ENCODE measurements at regions not wholly inside any gene's neighbourhood (a gene's known extent, or its start where the extent isn't known, plus 50 kb on each side); places are given as distances from the start of the nearest gene placed in this dataset.

DNA sequence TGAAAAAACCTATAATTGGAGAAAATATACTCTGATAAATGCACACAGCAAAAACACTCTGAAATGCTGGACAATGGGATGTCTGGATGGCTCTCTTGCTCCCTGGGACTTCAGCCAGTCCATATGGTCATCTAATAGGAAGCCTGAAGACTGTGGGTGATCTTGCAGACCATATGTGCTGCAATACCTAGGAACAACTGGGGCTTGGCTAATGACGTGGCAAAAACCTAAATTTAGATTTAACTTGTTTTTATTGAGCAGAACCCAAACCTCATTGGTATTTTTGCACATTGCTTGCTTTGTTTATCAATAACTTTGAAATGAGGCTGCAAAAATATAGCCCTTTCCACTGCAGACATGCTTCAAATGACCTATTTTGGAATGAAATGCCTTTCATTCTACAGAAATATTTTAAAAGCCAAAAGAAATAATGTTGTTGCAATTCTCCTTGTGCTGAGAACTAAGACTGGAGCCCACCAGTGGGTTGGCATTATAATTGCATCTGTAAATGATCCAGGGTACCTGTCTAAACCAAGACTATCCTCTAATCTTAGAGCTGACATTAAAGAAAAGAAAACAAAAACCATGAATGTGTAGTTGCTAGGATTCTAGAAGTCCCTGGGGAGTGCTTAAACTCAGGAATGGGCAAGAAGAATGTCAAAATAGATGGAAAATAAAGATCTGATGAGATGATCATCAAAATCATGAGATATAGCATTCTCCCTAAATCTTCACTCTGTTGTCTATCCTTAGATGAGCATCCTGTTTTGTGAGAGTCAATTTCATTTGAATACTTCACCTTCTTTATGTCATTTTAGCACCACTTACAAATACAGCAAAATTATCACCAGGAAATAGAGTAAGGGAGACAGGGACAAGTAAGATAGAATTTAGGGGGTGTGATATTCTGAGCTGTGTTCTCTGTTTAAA, 152.1 kb upstream of the RIMS1 start:
- Histone ChIP-seq H3K4me1 (no peaks in the 10 kb centered on the region), H3K27me3 (no peaks in the 10 kb centered on the region), H3K36me3 (no peaks in the 10 kb centered on the region), H3K4me3 (no peak overlapping the region), H3K9me3 (no peaks in the 10 kb centered on the region), H3K27ac (no peak overlapping the region)
- 18 to 35% methylated on average over 1 of the region's 1 CpG for WGBS, 2 donors
- TF ChIP-seq, protein P1, sequence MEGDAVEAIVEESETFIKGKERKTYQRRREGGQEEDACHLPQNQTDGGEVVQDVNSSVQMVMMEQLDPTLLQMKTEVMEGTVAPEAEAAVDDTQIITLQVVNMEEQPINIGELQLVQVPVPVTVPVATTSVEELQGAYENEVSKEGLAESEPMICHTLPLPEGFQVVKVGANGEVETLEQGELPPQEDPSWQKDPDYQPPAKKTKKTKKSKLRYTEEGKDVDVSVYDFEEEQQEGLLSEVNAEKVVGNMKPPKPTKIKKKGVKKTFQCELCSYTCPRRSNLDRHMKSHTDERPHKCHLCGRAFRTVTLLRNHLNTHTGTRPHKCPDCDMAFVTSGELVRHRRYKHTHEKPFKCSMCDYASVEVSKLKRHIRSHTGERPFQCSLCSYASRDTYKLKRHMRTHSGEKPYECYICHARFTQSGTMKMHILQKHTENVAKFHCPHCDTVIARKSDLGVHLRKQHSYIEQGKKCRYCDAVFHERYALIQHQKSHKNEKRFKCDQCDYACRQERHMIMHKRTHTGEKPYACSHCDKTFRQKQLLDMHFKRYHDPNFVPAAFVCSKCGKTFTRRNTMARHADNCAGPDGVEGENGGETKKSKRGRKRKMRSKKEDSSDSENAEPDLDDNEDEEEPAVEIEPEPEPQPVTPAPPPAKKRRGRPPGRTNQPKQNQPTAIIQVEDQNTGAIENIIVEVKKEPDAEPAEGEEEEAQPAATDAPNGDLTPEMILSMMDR (IDR thresholded peaks at IDR 0.05), result no peak
- no peak for TF ChIP-seq POLR2A (IDR thresholded peaks at IDR 0.05)
- DNase-seq, result no peak
- intact Hi-C loops (cut with DNase I), result no loop called here

DNA sequence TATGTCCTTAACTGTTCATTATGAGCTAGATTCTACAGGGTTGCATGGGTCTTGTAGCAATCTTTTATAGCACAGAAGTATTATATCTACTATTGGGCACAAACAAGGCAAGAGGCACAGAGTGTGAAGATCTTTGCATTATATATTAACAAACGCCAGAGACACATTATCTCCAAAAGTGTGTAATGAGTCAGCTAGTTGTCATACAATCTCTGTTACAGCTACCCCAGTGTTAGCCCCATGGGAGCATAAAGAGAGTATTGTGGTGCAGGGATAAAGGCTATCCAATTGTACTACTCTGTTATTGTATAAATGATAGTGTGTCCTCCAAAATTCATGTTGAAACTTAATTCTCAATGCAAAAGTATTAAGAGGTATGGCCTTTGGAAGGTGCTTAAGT, 148.4 kb upstream of the RIMS1 start:
- intact Hi-C loops (cut with DNase I), result no loop called here
- no peak overlapping the region for H3K27ac ChIP-seq
- DNase-seq, result no peak
- no peak overlapping the region for H3K4me3 ChIP-seq
- 30 to 62% methylated on average over 1 of the region's 1 CpG for WGBS, 2 donors
- H3K4me1 ChIP-seq, result no peaks in the 10 kb centered on the region
- H3K27me3 ChIP-seq, result no peaks in the 10 kb centered on the region
- TF ChIP-seq, protein P1 (IDR thresholded peaks at IDR 0.05), result no peak
- TF ChIP-seq POLR2A (IDR thresholded peaks at IDR 0.05), result no peak
- H3K9me3 ChIP-seq, result no peaks in the 10 kb centered on the region
- no peaks in the 10 kb centered on the region for H3K36me3 ChIP-seq

DNA sequence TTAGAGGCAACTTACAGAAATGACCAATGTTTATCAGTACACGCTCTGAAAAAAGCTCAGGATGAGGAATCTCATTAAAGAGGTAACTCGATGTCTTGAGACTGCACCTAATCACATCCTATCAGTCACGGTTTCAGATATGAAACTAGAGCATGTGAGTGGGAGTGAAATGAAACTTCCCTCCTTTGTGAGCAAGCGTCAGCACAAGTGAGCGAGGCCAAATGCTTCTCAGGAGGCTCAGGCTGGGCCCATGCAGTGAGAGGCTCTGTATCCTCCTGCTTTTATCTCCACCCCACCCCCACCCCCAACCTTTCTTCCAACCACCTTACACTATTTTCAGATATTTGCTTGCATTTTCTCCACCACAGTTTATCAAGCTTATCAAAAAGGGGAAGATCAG, 140.8 kb upstream of the RIMS1 start:
- H3K36me3 ChIP-seq, result no peaks in the 10 kb centered on the region
- H3K4me1 ChIP-seq, result no peaks in the 10 kb centered on the region
- no peak overlapping the region for H3K27ac ChIP-seq
- WGBS, 2 donors, result 63 to 72% methylated on average over 5 of the region's 5 CpGs
- intact Hi-C loops (cut with DNase I), result no loop called here
- H3K9me3 ChIP-seq, result no peaks in the 10 kb centered on the region
- H3K4me3 ChIP-seq, result no peak overlapping the region
- no peaks in the 10 kb centered on the region for H3K27me3 ChIP-seq
- no peak for TF ChIP-seq POLR2A (IDR thresholded peaks at IDR 0.05)
- TF ChIP-seq, protein P1 (IDR thresholded peaks at IDR 0.05), result no peak
- no peak for DNase-seq

DNA sequence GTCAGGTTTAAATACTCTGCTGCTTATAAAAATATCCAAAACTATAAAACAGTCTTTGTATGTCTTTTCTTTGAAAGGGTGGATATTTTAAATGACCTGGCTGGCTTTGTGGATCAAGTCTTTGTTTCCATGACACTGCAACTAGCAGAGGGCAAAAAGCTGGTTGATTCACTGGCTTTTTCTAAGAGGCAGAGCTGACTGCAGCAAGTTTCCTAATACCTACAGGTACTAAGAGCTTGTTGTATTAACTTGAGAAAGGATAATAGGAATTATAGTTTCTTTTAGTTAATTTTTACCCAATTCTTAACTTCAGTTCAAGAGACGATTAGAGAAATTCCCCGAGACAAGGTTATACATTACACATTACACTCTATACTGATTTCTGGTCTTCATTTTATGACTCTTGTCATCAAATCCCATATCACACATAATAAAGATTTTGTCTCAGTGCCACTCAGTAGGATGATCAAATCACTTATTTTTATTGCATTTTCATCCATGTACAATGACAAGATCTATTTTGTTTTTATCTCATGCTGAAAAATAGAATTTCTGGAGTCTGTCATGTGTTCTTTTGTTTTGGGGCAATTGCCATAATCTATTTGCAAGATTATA, 120.1 kb upstream of the RIMS1 start:
- no peaks in the 10 kb centered on the region for H3K36me3 ChIP-seq
- no peak overlapping the region for H3K4me3 ChIP-seq
- H3K27me3 ChIP-seq, result no peaks in the 10 kb centered on the region
- no peaks in the 10 kb centered on the region for H3K4me1 ChIP-seq
- no peak overlapping the region for H3K27ac ChIP-seq
- 69 to 85% methylated on average over 2 of the region's 2 CpGs for WGBS, 2 donors
- intact Hi-C loops (cut with DNase I), result no loop called here
- TF ChIP-seq, protein P1 (IDR thresholded peaks at IDR 0.05), result no peak
- TF ChIP-seq POLR2A (IDR thresholded peaks at IDR 0.05), result no peak
- DNase-seq, result no peak
- no peaks in the 10 kb centered on the region for H3K9me3 ChIP-seq

DNA sequence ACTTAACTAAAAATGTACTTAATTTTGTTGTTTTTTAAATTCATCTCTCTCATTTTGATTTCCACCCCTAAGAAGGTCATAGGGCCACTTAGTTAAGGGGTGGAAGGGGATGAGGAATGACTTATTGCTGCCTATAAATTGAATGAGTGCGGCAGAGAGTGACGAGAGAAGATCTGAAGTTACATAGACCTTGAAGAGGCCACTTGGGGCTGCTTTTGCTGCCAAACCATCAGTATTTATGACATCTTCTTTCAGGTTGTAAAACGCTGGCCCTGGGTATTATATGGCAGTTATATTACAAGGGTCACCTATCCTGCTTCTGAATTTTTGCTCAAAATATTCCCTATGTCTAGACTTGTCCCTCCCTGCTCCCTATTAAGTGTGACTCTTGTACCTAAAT, 119.6 kb upstream of the RIMS1 start:
- Histone ChIP-seq H3K36me3 (no peaks in the 10 kb centered on the region), H3K9me3 (no peaks in the 10 kb centered on the region), H3K27me3 (no peaks in the 10 kb centered on the region), H3K4me1 (no peaks in the 10 kb centered on the region), H3K27ac (no peak overlapping the region), H3K4me3 (no peak overlapping the region)
- DNase-seq, result no peak
- TF ChIP-seq, protein P1 (IDR thresholded peaks at IDR 0.05), result no peak
- no peak for TF ChIP-seq POLR2A (IDR thresholded peaks at IDR 0.05)
- 32 to 39% methylated on average over 3 of the region's 3 CpGs for WGBS, 2 donors
- intact Hi-C loops (cut with DNase I), result no loop called here

Data from esophagus squamous epithelium (tissue), 5 donors.